ENCODE measurements at regions not wholly inside any gene's neighbourhood (a gene's known extent, or its start where the extent isn't known, plus 50 kb on each side); places are given as distances from the start of the nearest gene placed in this dataset.

DNA sequence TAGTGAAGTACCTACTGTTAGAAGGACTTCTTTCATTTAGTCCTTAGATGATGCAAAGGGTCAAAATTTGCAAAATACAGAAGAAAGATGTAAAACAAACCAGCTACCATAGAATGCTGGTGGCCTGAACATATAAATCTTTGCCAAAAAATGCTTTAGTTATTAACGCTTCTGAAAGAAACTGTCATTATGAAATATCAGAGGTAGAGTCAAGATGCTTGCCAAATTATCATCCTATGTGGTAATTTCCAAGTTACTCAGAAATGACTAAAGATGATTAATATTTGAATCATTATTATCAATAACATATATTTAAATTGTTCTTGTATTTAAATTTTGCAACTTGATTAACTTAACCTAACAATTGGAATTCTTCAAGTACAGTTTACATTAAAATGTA lies 588.4 kb upstream of the FAM241A start:
- no peaks in the 10 kb centered on the region for H3K27me3 ChIP-seq
- no peaks in the 10 kb centered on the region for H3K9me3 ChIP-seq (replicated peaks in 1 of 3)
- no peaks in the 10 kb centered on the region for H3K36me3 ChIP-seq (replicated peaks in 1 of 2)
- intact Hi-C loops (cut with DNase I), result no loop called here
- DNase-seq, result no peak
- H3K27ac ChIP-seq, result no peak overlapping the region
- no peak overlapping the region for H3K4me3 ChIP-seq
- TF ChIP-seq, protein P1, sequence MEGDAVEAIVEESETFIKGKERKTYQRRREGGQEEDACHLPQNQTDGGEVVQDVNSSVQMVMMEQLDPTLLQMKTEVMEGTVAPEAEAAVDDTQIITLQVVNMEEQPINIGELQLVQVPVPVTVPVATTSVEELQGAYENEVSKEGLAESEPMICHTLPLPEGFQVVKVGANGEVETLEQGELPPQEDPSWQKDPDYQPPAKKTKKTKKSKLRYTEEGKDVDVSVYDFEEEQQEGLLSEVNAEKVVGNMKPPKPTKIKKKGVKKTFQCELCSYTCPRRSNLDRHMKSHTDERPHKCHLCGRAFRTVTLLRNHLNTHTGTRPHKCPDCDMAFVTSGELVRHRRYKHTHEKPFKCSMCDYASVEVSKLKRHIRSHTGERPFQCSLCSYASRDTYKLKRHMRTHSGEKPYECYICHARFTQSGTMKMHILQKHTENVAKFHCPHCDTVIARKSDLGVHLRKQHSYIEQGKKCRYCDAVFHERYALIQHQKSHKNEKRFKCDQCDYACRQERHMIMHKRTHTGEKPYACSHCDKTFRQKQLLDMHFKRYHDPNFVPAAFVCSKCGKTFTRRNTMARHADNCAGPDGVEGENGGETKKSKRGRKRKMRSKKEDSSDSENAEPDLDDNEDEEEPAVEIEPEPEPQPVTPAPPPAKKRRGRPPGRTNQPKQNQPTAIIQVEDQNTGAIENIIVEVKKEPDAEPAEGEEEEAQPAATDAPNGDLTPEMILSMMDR (IDR thresholded peaks at IDR 0.05), result no peak
- no peak for TF ChIP-seq POLR2A (IDR thresholded peaks at IDR 0.05)
- H3K4me1 ChIP-seq (replicated peaks in 1 of 2), result no peaks in the 10 kb centered on the region
- WGBS, 4 donors, result 61 to 78% (median 72%) methylated on average over 1 of the region's 1 CpG

DNA sequence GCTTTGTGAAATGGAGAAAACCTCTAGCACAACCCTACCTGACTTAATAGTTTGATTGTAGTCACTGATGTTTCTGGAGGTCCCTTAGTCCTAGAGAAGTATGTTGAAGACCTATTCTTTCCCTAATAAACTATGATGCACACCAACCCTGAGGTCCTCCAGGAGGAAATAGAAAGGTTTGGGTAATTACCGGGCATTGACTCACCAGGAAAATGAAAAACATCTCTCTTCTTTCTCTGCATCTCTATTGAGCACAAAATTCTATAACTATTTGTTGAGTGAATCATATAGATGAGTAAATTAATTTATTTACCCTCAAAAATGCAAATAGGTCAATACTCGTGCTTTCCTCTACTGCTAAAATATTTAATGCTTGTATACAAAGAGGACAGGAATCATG lies 582.4 kb upstream of the FAM241A start:
- no peak overlapping the region for H3K4me3 ChIP-seq
- no peaks in the 10 kb centered on the region for H3K27me3 ChIP-seq
- no peak for DNase-seq
- no peak overlapping the region for H3K27ac ChIP-seq
- TF ChIP-seq POLR2A (IDR thresholded peaks at IDR 0.05), result no peak
- TF ChIP-seq, protein P1 (IDR thresholded peaks at IDR 0.05), result no peak
- H3K4me1 ChIP-seq (replicated peaks in 1 of 2), result no peaks in the 10 kb centered on the region
- H3K36me3 ChIP-seq (replicated peaks in 1 of 2), result no peaks in the 10 kb centered on the region
- H3K9me3 ChIP-seq (replicated peaks in 1 of 3), result no peaks in the 10 kb centered on the region
- 53 to 64% (median 61%) methylated on average over 2 of the region's 2 CpGs for WGBS, 4 donors
- intact Hi-C loops (cut with DNase I), result no loop called here

DNA sequence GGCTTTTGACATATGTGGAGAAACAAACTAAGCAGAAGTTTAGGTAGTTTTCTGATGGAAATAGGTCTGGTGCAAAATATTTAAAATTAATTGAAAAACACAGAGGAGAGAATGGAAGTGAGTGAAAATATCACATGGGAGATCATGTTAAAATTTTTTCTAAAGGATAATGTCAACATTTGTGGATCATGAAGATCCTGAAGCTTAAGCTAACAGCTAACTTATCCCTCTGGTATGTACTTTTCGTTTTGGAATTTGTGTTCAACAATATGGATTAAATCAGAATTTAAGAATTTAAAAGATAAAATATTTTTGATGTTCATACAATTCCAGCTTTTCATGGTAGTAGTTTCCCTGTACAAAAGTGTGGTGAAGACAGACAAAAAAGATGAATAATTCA lies 572.8 kb upstream of the FAM241A start:
- no peak for DNase-seq
- Histone ChIP-seq H3K27me3 (no peaks in the 10 kb centered on the region), H3K4me1 (replicated peaks in 1 of 2) (no peaks in the 10 kb centered on the region), H3K36me3 (replicated peaks in 1 of 2) (no peaks in the 10 kb centered on the region), H3K4me3 (no peak overlapping the region), H3K27ac (no peak overlapping the region), H3K9me3 (replicated peaks in 1 of 3) (no peaks in the 10 kb centered on the region)
- TF ChIP-seq POLR2A (IDR thresholded peaks at IDR 0.05), result no peak
- TF ChIP-seq, protein P1 (IDR thresholded peaks at IDR 0.05), result no peak
- WGBS, 4 donors, result 25 to 50% (median 36%) methylated on average over 1 of the region's 1 CpG
- intact Hi-C loops (cut with DNase I), result no loop called here

DNA sequence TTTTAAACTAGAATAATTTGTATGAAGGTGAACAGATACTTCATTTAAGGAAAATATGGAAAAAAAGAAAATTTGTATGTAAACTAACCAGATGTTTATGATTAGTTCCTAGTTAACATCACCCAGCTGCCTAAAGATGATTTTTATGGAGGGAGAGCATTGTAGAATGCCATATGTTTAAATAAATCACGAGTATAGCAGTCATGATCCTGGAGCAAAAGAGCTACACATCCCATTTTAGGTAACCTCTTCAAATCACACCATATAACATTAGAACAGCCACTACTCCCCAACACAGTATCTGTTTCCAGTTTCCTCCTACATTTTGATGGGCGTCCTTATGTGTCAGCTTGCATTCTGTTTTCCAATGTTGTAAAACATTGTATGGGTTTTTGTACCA lies 571.9 kb upstream of the FAM241A start:
- TF ChIP-seq, protein P1 (IDR thresholded peaks at IDR 0.05), result no peak
- no peak for TF ChIP-seq POLR2A (IDR thresholded peaks at IDR 0.05)
- no peaks in the 10 kb centered on the region for H3K27me3 ChIP-seq

More for the DNA sequence above, 571.9 kb upstream of the FAM241A start:
- DNase-seq, result no peak
- H3K36me3 ChIP-seq (replicated peaks in 1 of 2), result no peaks in the 10 kb centered on the region
- 41 to 58% (median 48%) methylated on average over 2 of the region's 2 CpGs for WGBS, 4 donors
- intact Hi-C loops (cut with DNase I), result no loop called here
- H3K4me3 ChIP-seq, result no peak overlapping the region
- H3K9me3 ChIP-seq (replicated peaks in 1 of 3), result no peaks in the 10 kb centered on the region
- no peaks in the 10 kb centered on the region for H3K4me1 ChIP-seq (replicated peaks in 1 of 2)
- no peak overlapping the region for H3K27ac ChIP-seq
